ENCODE measurements at regions not wholly inside any gene's neighbourhood (a gene's known extent, or its start where the extent isn't known, plus 50 kb on each side); places are given as distances from the start of the nearest gene placed in this dataset.

GRCh38 chr5:174191850-174192655, 146.5 kb downstream of the NSG2 start:
- no peak for DNase-seq

GRCh38 chr5:174192901-174193300, 147.4 kb downstream of the NSG2 start:
- DNase-seq, result no peak

GRCh38 chr5:174195517-174195916, 150.0 kb downstream of the NSG2 start:
- DNase-seq, result no peak

GRCh38 chr5:174197929-174198328, 152.4 kb downstream of the NSG2 start:
- no peak for DNase-seq

GRCh38 chr5:174198541-174198940, 153.0 kb downstream of the NSG2 start:
- no peak for DNase-seq

GRCh38 chr5:174202996-174203395, 157.5 kb downstream of the NSG2 start:
- no peak for DNase-seq

GRCh38 chr5:174204535-174205313, 159.2 kb downstream of the NSG2 start:
- DNase-seq, result no peak

- DNase-seq, result no peak
These were observed 160.4 kb downstream of the NSG2 start for GRCh38 chr5:174205939-174206338.

- DNase-seq, result no peak
These were observed 165.2 kb downstream of the NSG2 start for GRCh38 chr5:174210596-174211276.

- DNase-seq, result no peak
These were observed 165.7 kb downstream of the NSG2 start for GRCh38 chr5:174211277-174211626.

GRCh38 chr5:174217527-174217926, 172.0 kb downstream of the NSG2 start:
- DNase-seq, result no peak

GRCh38 chr5:174218162-174218561, 172.7 kb downstream of the NSG2 start:
- no peak for DNase-seq

GRCh38 chr5:174220417-174220816, 174.9 kb downstream of the NSG2 start:
- no peak for DNase-seq

GRCh38 chr5:174221436-174221835, 175.9 kb downstream of the NSG2 start:
- DNase-seq, result no peak

GRCh38 chr5:174221946-174222345, 176.4 kb downstream of the NSG2 start:
- DNase-seq, result no peak

- no peak for DNase-seq
These were observed 177.4 kb downstream of the NSG2 start for GRCh38 chr5:174222891-174223290.

- no peak for DNase-seq
These were observed 177.8 kb downstream of the NSG2 start for GRCh38 chr5:174223355-174223754.

GRCh38 chr5:174229068-174229467, 183.6 kb downstream of the NSG2 start:
- no peak for DNase-seq

GRCh38 chr5:174229514-174230370, 184.2 kb downstream of the NSG2 start:
- no peak for DNase-seq

- DNase-seq, result no peak
These were observed 186.5 kb downstream of the NSG2 start for GRCh38 chr5:174231956-174232487.

- DNase-seq, result no peak
These were observed 188.9 kb downstream of the NSG2 start for GRCh38 chr5:174234388-174234787.

- no peak for DNase-seq
These were observed 189.9 kb downstream of the NSG2 start for GRCh38 chr5:174235221-174236011.
